ENCODE measurements at regions not wholly inside any gene's neighbourhood (a gene's known extent, or its start where the extent isn't known, plus 50 kb on each side); places are given as distances from the start of the nearest gene placed in this dataset.
"Not testable (repeated sequence)": the region's sequence is repeated elsewhere in the genome, so short reads cannot be mapped to it uniquely, and the experiment has no call there.

DNA sequence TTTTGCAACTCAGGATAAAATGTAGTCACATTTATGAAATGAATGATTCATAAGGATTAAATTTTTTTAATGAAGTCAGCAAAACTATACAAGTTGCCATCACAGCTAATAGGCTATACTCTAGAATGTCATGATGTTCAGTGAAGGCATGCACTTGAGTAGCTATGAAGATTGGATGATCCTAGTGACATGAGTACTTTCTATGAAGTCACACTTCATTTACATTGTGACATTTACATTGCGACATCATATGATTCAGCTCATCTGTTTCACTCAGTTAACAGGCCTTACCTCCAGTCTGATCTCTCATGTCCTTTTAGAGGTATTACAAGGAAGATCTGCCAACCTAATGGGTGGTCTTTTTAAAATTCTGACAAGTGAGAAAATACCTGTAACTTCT lies 82.7 kb upstream of the FGF13 start:
- TF ChIP-seq, protein P1, sequence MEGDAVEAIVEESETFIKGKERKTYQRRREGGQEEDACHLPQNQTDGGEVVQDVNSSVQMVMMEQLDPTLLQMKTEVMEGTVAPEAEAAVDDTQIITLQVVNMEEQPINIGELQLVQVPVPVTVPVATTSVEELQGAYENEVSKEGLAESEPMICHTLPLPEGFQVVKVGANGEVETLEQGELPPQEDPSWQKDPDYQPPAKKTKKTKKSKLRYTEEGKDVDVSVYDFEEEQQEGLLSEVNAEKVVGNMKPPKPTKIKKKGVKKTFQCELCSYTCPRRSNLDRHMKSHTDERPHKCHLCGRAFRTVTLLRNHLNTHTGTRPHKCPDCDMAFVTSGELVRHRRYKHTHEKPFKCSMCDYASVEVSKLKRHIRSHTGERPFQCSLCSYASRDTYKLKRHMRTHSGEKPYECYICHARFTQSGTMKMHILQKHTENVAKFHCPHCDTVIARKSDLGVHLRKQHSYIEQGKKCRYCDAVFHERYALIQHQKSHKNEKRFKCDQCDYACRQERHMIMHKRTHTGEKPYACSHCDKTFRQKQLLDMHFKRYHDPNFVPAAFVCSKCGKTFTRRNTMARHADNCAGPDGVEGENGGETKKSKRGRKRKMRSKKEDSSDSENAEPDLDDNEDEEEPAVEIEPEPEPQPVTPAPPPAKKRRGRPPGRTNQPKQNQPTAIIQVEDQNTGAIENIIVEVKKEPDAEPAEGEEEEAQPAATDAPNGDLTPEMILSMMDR (conservative IDR thresholded peaks at IDR 0.05; ENCODE audit: low read length), result no peak
- TF ChIP-seq EZH2phosphoT487 (IDR thresholded peaks at IDR 0.05; ENCODE audit: borderline replicate concordance, low read depth, low read length), result no peak
- Histone ChIP-seq H3K27ac (ENCODE audit: low read depth, low read length, poor library complexity, severe bottlenecking) (no peak overlapping the region), H3K4me3 (ENCODE audit: low read depth, low read length, poor library complexity, severe bottlenecking) (no peak overlapping the region), H2AFZ (ENCODE audit: low read length) (no peak overlapping the region), H3K9me3 (ENCODE audit: low read length) (no peaks in the 10 kb centered on the region), H3K9me2 (ENCODE audit: insufficient read depth, low read length) (no peaks in the 10 kb centered on the region), H3K36me3 (ENCODE audit: insufficient read depth, low read length) (no peaks in the 10 kb centered on the region), H3K4me1 (ENCODE audit: insufficient read depth, low read length, poor library complexity, severe bottlenecking) (no peaks in the 10 kb centered on the region), H3K79me2 (ENCODE audit: insufficient read depth, low read depth, low read length) (no peaks in the 10 kb centered on the region), H4K20me1 (ENCODE audit: insufficient read depth, low read length) (no peaks in the 10 kb centered on the region), H3K4me2 (ENCODE audit: low read length) (no peak overlapping the region)
- intact Hi-C loops (cut with micrococcal nuclease; ENCODE audit: unreplicated experiment), result no loop called here
- CTCF ChIA-PET (ENCODE audit: unreplicated experiment), result no interaction called here
- POLR2A ChIA-PET, result no interaction called here
- no TSS peak for BruUV-seq (replicated peaks)
- DNase-seq (ENCODE audit: low spot score), result no peak

DNA sequence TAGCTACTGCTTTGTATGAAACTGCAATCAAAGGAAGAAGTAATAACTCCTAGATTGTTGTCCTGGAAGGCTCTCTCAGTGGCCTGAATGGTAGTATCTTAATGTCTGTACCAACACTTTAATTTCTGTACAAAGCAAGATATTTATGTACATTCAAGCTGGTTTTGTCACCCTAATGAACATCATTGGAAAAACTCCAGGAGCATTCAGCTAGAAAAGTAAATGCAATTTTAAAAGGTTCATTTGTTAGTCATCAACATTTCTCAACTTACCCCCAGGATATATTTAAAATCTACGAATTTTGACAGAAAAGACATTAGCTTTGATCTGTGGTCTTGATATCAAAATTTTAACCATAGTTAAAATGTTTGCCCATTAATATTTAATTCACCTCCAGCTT lies 80.0 kb upstream of the FGF13 start:
- POLR2A ChIA-PET, result no interaction called here
- CTCF ChIA-PET (ENCODE audit: unreplicated experiment), result no interaction called here

DNA sequence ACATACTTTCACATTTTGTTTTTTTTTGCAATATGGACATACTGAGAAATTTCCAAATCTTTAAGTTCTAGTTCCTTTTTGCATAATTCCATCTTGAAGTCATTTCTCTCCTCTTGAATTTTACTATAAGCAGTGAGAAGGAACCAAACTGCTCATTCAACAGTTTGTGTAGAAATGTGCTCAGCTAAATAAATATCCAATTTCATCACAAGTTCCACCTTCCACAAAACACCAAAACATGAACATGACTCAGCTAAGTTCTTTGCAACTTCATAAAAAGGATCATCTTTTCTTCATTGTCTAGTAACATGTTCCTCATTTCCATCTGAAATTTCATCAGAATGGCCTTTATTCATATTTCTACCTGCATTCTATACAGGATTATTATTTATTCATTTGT lies 77.3 kb upstream of the FGF13 start:
- no peaks in the 10 kb centered on the region for H3K4me1 ChIP-seq (ENCODE audit: insufficient read depth, low read length, poor library complexity, severe bottlenecking)
- TF ChIP-seq, protein P1 (conservative IDR thresholded peaks at IDR 0.05; ENCODE audit: low read length), result no peak
- no peak for TF ChIP-seq EZH2phosphoT487 (IDR thresholded peaks at IDR 0.05; ENCODE audit: borderline replicate concordance, low read depth, low read length)
- ChIA-PET POLR2A (no interaction called here), CTCF (ENCODE audit: unreplicated experiment) (no interaction called here)
- H3K27ac ChIP-seq (ENCODE audit: low read depth, low read length, poor library complexity, severe bottlenecking), result no peak overlapping the region
- H3K4me3 ChIP-seq (ENCODE audit: low read depth, low read length, poor library complexity, severe bottlenecking), result no peak overlapping the region
- H3K4me2 ChIP-seq (ENCODE audit: low read length), result no peak overlapping the region
- H3K79me2 ChIP-seq (ENCODE audit: insufficient read depth, low read depth, low read length), result no peaks in the 10 kb centered on the region
- H3K36me3 ChIP-seq (ENCODE audit: insufficient read depth, low read length), result no peaks in the 10 kb centered on the region
- H3K9me2 ChIP-seq (ENCODE audit: insufficient read depth, low read length), result no peaks in the 10 kb centered on the region
- no TSS peak for BruUV-seq (replicated peaks)
- H3K9me3 ChIP-seq (ENCODE audit: low read length), result no peaks in the 10 kb centered on the region
- no peak overlapping the region for H2AFZ ChIP-seq (ENCODE audit: low read length)
- intact Hi-C loops (cut with micrococcal nuclease; ENCODE audit: unreplicated experiment), result no loop called here
- no peak for DNase-seq (ENCODE audit: low spot score)
- H4K20me1 ChIP-seq (ENCODE audit: insufficient read depth, low read length), result no peaks in the 10 kb centered on the region

More for the DNA sequence above, 80.0 kb upstream of the FGF13 start:
- TF ChIP-seq, protein P1 (conservative IDR thresholded peaks at IDR 0.05; ENCODE audit: low read length), result no peak
- no peak for TF ChIP-seq EZH2phosphoT487 (IDR thresholded peaks at IDR 0.05; ENCODE audit: borderline replicate concordance, low read depth, low read length)
- no peak for DNase-seq (ENCODE audit: low spot score)
- intact Hi-C loops (cut with micrococcal nuclease; ENCODE audit: unreplicated experiment), result no loop called here
- H3K9me2 ChIP-seq (ENCODE audit: insufficient read depth, low read length), result no peaks in the 10 kb centered on the region
- no peak overlapping the region for H2AFZ ChIP-seq (ENCODE audit: low read length)
- BruUV-seq (replicated peaks), result no TSS peak
- H3K9me3 ChIP-seq (ENCODE audit: low read length), result no peaks in the 10 kb centered on the region
- H3K79me2 ChIP-seq (ENCODE audit: insufficient read depth, low read depth, low read length), result no peaks in the 10 kb centered on the region
- no peaks in the 10 kb centered on the region for H3K36me3 ChIP-seq (ENCODE audit: insufficient read depth, low read length)
- no peaks in the 10 kb centered on the region for H4K20me1 ChIP-seq (ENCODE audit: insufficient read depth, low read length)
- no peak overlapping the region for H3K4me2 ChIP-seq (ENCODE audit: low read length)
- no peak overlapping the region for H3K4me3 ChIP-seq (ENCODE audit: low read depth, low read length, poor library complexity, severe bottlenecking)
- no peaks in the 10 kb centered on the region for H3K4me1 ChIP-seq (ENCODE audit: insufficient read depth, low read length, poor library complexity, severe bottlenecking)
- H3K27ac ChIP-seq (ENCODE audit: low read depth, low read length, poor library complexity, severe bottlenecking), result no peak overlapping the region

DNA sequence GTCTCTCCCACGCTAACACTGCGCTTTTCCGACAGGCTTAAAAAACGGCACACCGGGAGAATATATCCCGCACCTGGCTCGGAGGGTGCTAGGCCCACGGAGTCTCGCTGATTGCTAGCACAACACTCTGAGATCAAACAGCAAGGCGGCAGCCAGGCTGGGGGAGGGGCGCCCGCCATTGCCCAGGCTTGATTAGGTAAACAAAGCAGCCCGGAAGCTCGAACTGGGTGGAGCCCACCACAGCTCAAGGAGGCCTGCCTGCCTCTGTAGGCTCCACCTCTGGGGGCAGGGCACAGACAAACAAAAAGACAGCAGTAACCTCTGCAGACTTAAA lies 67.0 kb upstream of the FGF13 start:
- H3K4me1 ChIP-seq (ENCODE audit: insufficient read depth, low read length, poor library complexity, severe bottlenecking); DNase-seq (ENCODE audit: low spot score); POLR2A ChIA-PET; H3K27ac ChIP-seq (ENCODE audit: low read depth, low read length, poor library complexity, severe bottlenecking); CTCF ChIA-PET (ENCODE audit: unreplicated experiment); H3K9me2 ChIP-seq (ENCODE audit: insufficient read depth, low read length); H3K9me3 ChIP-seq (ENCODE audit: low read length); H3K36me3 ChIP-seq (ENCODE audit: insufficient read depth, low read length); BruUV-seq (replicated peaks); H3K4me3 ChIP-seq (ENCODE audit: low read depth, low read length, poor library complexity, severe bottlenecking); H4K20me1 ChIP-seq (ENCODE audit: insufficient read depth, low read length); H3K79me2 ChIP-seq (ENCODE audit: insufficient read depth, low read depth, low read length); H2AFZ ChIP-seq (ENCODE audit: low read length); H3K4me2 ChIP-seq (ENCODE audit: low read length): not testable (repeated sequence)
- intact Hi-C loops (cut with micrococcal nuclease; ENCODE audit: unreplicated experiment), result loop anchor here (10.0 kb wide), 1 partner anchor 786 kb away; no protein-coding TSS in a partner anchor
